Esophagus mucosa (tissue), 1 donor: ENCODE measurements at regions not wholly inside any gene's neighbourhood (a gene's known extent, or its start where the extent isn't known, plus 50 kb on each side); places are given as distances from the start of the nearest gene placed in this dataset.

Experiments
- ATAC-seq: fragments of 200-7000 bp; cut with Tn5 transposase; one replicate; pipeline ENCODE4 v1.9.1; 2020
- donor health status: DM: yes; HTN: yes; CAD: no.

DNA sequence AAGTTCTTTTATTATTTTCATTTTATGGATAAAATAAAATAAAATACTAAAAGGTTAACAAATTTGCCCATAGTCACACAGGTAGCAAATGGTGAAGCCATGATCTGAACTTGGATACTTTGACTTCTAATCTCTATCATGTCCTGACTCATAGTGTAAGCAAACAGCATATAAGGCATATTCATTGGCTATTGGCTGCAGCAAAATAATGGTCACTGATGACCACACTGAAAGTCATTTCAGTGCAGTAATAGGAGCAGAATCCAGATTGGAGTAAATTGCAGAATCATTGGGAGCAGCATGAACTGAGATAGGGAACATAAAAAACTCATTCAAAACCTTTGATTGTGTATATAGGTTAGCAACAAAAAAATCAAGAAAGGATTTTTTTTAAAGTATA lies 262.9 kb downstream of the PLA2G4A start:
- ATAC-seq: no peak

GRCh38 chr1:187092104-187092503 lies 263.4 kb downstream of the PLA2G4A start:
- no peak for ATAC-seq

DNA sequence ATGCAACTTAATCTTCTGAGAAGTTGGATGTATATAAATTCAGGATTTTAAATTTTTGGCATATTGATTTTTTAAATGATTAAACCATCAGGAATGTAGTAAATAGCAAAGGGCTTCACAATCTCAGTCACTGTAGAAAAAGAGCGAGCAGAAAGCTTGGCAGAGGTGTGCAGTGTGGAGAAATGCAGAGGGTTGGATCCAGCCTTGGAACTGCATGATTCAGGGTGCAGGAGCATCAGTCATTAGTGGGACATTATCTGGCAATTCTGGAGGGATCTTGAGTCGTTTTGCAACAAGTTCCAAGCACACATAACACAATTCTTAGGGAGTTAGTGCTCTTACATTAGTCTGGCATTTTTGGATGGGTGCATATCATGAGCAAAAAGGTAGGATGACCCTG lies 267.9 kb downstream of the PLA2G4A start:
- no peak for ATAC-seq

GRCh38 chr1:187110351-187110750 lies 281.6 kb downstream of the PLA2G4A start:
- no peak for ATAC-seq

DNA sequence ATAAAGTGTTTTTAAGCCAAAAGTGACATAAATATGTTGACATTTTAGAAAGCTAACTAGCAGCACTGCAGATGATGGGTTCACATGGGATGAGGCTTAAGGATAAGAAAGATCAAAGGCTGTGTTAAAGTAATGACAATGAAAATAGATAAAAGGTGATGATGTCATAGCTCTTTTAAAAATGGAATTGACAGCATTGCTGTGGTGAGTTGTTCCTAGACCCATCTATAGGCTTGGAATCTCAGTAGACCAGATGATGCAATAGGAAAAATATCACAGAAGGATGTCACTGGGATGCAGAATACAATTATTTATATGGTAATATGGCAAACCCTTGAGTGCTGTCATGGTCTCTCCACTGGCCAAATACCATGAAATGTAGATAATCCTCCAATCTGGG lies 286.0 kb downstream of the PLA2G4A start:
- ATAC-seq: no peak

GRCh38 chr1:187121661-187122060 lies 292.9 kb downstream of the PLA2G4A start:
- ATAC-seq: no peak

DNA sequence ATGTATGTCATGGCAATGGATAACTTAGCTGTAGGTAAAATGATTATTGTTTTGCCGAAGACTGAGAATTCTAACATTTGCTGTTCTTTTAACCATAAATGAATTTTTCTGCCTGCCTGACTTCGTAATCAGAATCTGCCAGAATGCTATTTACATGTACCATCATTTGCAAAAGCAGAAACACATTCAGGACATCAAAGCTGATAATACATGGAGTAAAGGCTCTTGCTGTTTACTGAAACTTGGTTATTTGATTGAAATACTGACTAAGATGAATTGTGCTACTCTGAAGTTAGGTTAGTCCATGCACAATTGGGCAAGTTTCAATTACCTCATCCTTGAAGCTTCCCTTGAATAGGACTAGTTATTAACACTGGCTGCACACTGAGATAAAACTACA lies 293.8 kb downstream of the PLA2G4A start:
- ATAC-seq: no peak

- no peak for ATAC-seq
These were observed 300.4 kb downstream of the PLA2G4A start for GRCh38 chr1:187129132-187129531.

DNA sequence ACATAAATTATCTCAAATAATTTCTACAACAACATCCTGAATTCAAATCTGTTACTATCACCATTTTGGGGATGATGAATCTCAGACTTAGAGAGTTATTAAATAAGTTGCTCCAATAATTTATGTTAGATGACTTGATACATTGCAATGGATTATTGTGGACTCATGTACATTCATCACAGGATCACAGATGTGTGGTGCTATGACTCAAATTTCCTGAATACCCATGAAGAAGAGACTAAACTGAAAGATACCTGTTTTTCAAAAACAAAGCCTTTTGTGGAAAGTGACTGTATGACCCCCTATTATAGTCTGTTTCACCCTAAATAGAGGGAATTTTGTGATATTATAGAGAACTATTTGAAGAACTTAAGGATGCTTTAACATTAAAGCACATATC lies 315.0 kb downstream of the PLA2G4A start:
- ATAC-seq: no peak

DNA sequence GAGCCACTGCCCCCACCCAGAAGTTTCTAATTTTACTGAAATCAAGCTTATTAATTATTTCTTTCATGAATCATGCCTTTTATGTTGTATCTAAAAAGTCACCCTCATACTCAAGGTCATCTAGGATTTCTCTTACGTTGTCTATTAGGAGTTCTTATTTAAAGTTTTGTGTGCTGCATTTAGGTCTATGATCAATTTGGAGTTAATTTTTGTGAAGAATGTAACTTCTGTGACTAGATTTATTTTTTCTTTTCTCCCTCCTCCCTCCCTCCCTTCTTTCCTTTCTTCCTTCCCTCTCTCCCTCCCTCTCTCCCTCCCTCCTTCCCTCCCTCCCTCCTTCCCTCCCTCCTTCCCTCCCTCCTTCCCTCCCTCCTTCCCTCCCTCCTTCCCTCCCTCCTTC lies 317.6 kb downstream of the PLA2G4A start:
- ATAC-seq: no peak

GRCh38 chr1:187151555-187151954 lies 322.8 kb downstream of the PLA2G4A start:
- ATAC-seq: no peak

- ATAC-seq: no peak
These were observed 324.3 kb downstream of the PLA2G4A start for GRCh38 chr1:187153047-187153446.

DNA sequence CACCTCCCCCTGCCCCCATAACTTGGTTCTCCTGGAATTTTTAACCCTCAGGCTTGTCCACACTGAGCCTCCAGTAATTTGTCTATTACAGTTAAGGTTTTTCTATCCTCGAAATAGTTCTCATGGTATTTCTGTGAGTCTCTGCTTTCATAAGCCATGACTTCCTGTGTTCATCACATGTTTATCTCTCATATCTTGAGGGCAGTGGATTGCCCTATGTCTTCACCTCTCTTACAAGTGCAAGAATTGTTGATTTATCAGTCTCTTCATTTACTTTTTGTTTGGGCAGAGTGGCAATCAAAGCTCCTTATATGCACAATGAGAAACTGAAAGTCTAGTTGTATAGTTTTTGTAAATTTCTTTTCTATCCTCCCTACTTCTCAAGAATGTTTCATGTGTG lies 328.4 kb downstream of the PLA2G4A start:
- ATAC-seq: no peak

- ATAC-seq: no peak
These were observed 328.8 kb downstream of the PLA2G4A start for GRCh38 chr1:187157552-187157951.

GRCh38 chr1:187167555-187167954 lies 338.8 kb downstream of the PLA2G4A start:
- no peak for ATAC-seq

- ATAC-seq: no peak
These were observed 339.5 kb downstream of the PLA2G4A start for GRCh38 chr1:187168297-187168696.

- ATAC-seq: no peak
These were observed 356.6 kb downstream of the PLA2G4A start for GRCh38 chr1:187185389-187185788.

GRCh38 chr1:187197685-187198084 lies 368.9 kb downstream of the PLA2G4A start:
- no peak for ATAC-seq

- ATAC-seq: peak; percentile 78
These were observed 374.5 kb downstream of the PLA2G4A start for GRCh38 chr1:187203257-187203656.

GRCh38 chr1:187212377-187212776 lies 383.6 kb downstream of the PLA2G4A start:
- ATAC-seq: no peak

- ATAC-seq: no peak
These were observed 397.6 kb downstream of the PLA2G4A start for GRCh38 chr1:187226396-187226795.

DNA sequence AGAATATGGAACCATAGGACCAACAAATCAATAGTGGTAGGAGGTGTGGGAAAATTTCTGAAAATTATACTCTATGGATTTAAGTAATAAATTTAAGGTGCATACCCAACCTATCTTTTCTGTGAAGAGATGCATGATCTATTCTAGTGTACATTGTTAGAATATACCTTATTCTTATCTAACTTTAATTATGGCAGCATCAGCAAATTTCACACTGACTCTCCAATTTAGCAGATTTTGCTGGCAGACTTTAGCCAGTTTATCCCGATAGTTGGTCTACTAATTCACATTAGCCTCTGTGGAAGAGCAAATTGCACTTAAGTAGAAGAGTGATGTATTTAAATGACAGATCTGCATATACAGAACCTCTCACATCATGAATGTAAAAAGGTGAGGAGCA lies 400.0 kb downstream of the PLA2G4A start:
- no peak for ATAC-seq

- ATAC-seq: no peak
These were observed 400.7 kb downstream of the PLA2G4A start for GRCh38 chr1:187229496-187229895.

GRCh38 chr1:187234706-187235105 lies 406.0 kb downstream of the PLA2G4A start:
- ATAC-seq: no peak

DNA sequence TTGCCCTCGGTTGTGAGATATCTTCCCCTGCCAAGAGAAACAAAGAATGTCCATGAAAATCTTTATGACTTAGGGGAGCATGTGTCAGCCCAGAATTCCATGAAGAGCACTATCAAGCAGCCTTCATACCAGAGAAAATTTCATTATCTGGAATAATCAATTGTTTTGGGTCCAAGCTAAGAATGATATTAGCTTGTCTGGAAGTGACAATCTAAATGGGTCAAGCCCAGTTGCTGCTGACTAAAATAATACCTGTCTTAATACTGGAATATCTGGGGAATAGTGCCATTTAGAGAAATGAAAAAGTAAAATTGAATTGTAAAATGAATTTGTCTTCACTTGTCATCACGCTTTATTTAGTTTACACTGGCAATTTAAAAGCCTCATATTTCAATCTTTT lies 407.4 kb downstream of the PLA2G4A start:
- no peak for ATAC-seq

- no peak for ATAC-seq
These were observed 407.9 kb downstream of the PLA2G4A start for GRCh38 chr1:187236676-187237075.
